HUES64 (cell line): ENCODE measurements at regions not wholly inside any gene's neighbourhood (a gene's known extent, or its start where the extent isn't known, plus 50 kb on each side); places are given as distances from the start of the nearest gene placed in this dataset.

ENCODE experiments used
- H3K27ac ChIP-seq: 2 replicates; pipeline ENCODE4 v1.7.0; 2013; ENCODE audit warnings: low read depth, low read length, inconsistent platforms
- H3K27me3 ChIP-seq: 2 replicates; pipeline ENCODE4 v1.6.1; 2013; ENCODE audit warnings: mild to moderate bottlenecking, low read length; ENCODE audit not compliant: insufficient read depth
- H3K36me3 ChIP-seq: 2 replicates; pipeline ENCODE4 v1.6.1; 2013; ENCODE audit warnings: mild to moderate bottlenecking, low read length; ENCODE audit not compliant: insufficient read depth
- H3K4me1 ChIP-seq: 2 replicates; pipeline ENCODE4 v1.6.1; 2013; ENCODE audit warnings: mild to moderate bottlenecking, low read length, moderate library complexity; ENCODE audit not compliant: insufficient read depth
- H3K4me3 ChIP-seq: 2 replicates; pipeline ENCODE4 v1.5.1; 2013; ENCODE audit warnings: mild to moderate bottlenecking, low read length, moderate library complexity
- H3K9ac ChIP-seq: 2 replicates; pipeline ENCODE4 v1.6.1; 2013; ENCODE audit warnings: mild to moderate bottlenecking, low read depth, low read length
- H3K9me3 ChIP-seq: 2 replicates; pipeline ENCODE4 v1.6.1; 2013; ENCODE audit warnings: low read depth, low read length; ENCODE audit not compliant: insufficient read depth
- WGBS: fragments of 150-250, 120-280 bp; methylation state at CpG from one replicate; pipeline ENCODE4 v1.1.7; 2013; ENCODE audit warnings: missing lambda C conversion rate; 5-methylcytosine and 5-hydroxymethylcytosine counted together

- no peaks in the 10 kb centered on the region for H3K4me1 ChIP-seq
- no peaks in the 10 kb centered on the region for H3K36me3 ChIP-seq
- no peak overlapping the region for H3K27ac ChIP-seq
- 68% methylated on average over 1 of the region's 1 CpG for WGBS
- H3K9me3 ChIP-seq, result peaks cover 9% of the 10 kb centered on the region; the same call in 1 of the 2 replicates
- H3K9ac ChIP-seq, result no peak overlapping the region
- no peak overlapping the region for H3K4me3 ChIP-seq
- peaks cover 33% of the 10 kb centered on the region for H3K27me3 ChIP-seq
Observed at GRCh38 chr12:113749433-113749815, 216.7 kb downstream of the RBM19 start.

- Histone ChIP-seq H3K9me3 (peaks cover 9% of the 10 kb centered on the region; the same call in 1 of the 2 replicates), H3K27me3 (peaks cover 33% of the 10 kb centered on the region), H3K27ac (no peak overlapping the region), H3K4me1 (no peaks in the 10 kb centered on the region), H3K4me3 (no peak overlapping the region), H3K9ac (no peak overlapping the region), H3K36me3 (no peaks in the 10 kb centered on the region)
- 86% methylated on average over 5 of the region's 6 CpGs for WGBS
Observed at GRCh38 chr12:113748707-113749432, 217.3 kb downstream of the RBM19 start.

- no peak overlapping the region for H3K4me3 ChIP-seq
- H3K36me3 ChIP-seq, result no peaks in the 10 kb centered on the region
- no peaks in the 10 kb centered on the region for H3K4me1 ChIP-seq
- peaks cover 33% of the 10 kb centered on the region for H3K27me3 ChIP-seq
- 85% methylated on average over 5 of the region's 5 CpGs for WGBS
- no peak overlapping the region for H3K9ac ChIP-seq
- peaks cover 8% of the 10 kb centered on the region; the same call in 1 of the 2 replicates for H3K9me3 ChIP-seq
- no peak overlapping the region for H3K27ac ChIP-seq
Observed at GRCh38 chr12:113747017-113747416, 219.1 kb downstream of the RBM19 start.

GRCh38 chr12:113744802-113745395 is 221.2 kb downstream of the RBM19 start:
- no peak overlapping the region for H3K9ac ChIP-seq
- no peaks in the 10 kb centered on the region for H3K36me3 ChIP-seq
- H3K4me1 ChIP-seq, result no peaks in the 10 kb centered on the region
- WGBS, result 94% methylated on average over 8 of the region's 8 CpGs
- H3K9me3 ChIP-seq, result no peaks in the 10 kb centered on the region
- H3K27me3 ChIP-seq, result peaks cover 33% of the 10 kb centered on the region
- no peak overlapping the region for H3K4me3 ChIP-seq
- H3K27ac ChIP-seq, result no peak overlapping the region

- no peaks in the 10 kb centered on the region for H3K36me3 ChIP-seq
- H3K4me3 ChIP-seq, result no peak overlapping the region
- H3K27ac ChIP-seq, result no peak overlapping the region
- H3K9ac ChIP-seq, result no peak overlapping the region
- H3K9me3 ChIP-seq, result no peaks in the 10 kb centered on the region
- peaks cover 27% of the 10 kb centered on the region for H3K27me3 ChIP-seq
- 90% methylated on average over 8 of the region's 8 CpGs for WGBS
- no peaks in the 10 kb centered on the region for H3K4me1 ChIP-seq
Observed at GRCh38 chr12:113742801-113743200, 223.3 kb downstream of the RBM19 start.

- no peaks in the 10 kb centered on the region for H3K4me1 ChIP-seq
- H3K9me3 ChIP-seq, result no peaks in the 10 kb centered on the region
- H3K36me3 ChIP-seq, result no peaks in the 10 kb centered on the region
- H3K9ac ChIP-seq, result no peak overlapping the region
- peaks cover 6% of the 10 kb centered on the region; the same call in 1 of the 2 replicates for H3K27me3 ChIP-seq
- no peak overlapping the region for H3K4me3 ChIP-seq
- no peak overlapping the region for H3K27ac ChIP-seq
- 93% methylated on average over 1 of the region's 1 CpG for WGBS
Observed at GRCh38 chr12:113740699-113741098, 225.4 kb downstream of the RBM19 start.

- Histone ChIP-seq H3K4me3 (no peak overlapping the region), H3K9ac (no peak overlapping the region), H3K9me3 (no peaks in the 10 kb centered on the region), H3K27ac (no peak overlapping the region), H3K36me3 (no peaks in the 10 kb centered on the region), H3K4me1 (0 out of 2 replicates have a peak, but pooled peaks cover 9% of the 10 kb centered on the region), H3K27me3 (no peaks in the 10 kb centered on the region)
- 32% methylated on average over 17 of the region's 17 CpGs for WGBS
Observed at GRCh38 chr12:113735131-113735530, 231.0 kb downstream of the RBM19 start.

GRCh38 chr12:113734503-113734902 is 231.6 kb downstream of the RBM19 start:
- Histone ChIP-seq H3K4me1 (0 out of 2 replicates have a peak, but pooled peaks cover 9% of the 10 kb centered on the region), H3K27ac (no peak overlapping the region), H3K9ac (no peak overlapping the region), H3K36me3 (no peaks in the 10 kb centered on the region), H3K27me3 (peaks cover under 1% of the 10 kb centered on the region; the same call in 1 of the 2 replicates), H3K4me3 (no peak overlapping the region), H3K9me3 (no peaks in the 10 kb centered on the region)
- WGBS, result 60% methylated on average over 3 of the region's 3 CpGs

GRCh38 chr12:113732916-113733315 is 233.2 kb downstream of the RBM19 start:
- no peaks in the 10 kb centered on the region for H3K36me3 ChIP-seq
- H3K9ac ChIP-seq, result no peak overlapping the region
- 0 out of 2 replicates have a peak, but pooled peaks cover 9% of the 10 kb centered on the region for H3K4me1 ChIP-seq
- H3K27ac ChIP-seq, result no peak overlapping the region
- H3K27me3 ChIP-seq, result peaks cover 3% of the 10 kb centered on the region; the same call in 1 of the 2 replicates
- H3K9me3 ChIP-seq, result no peaks in the 10 kb centered on the region
- 85% methylated on average over 3 of the region's 4 CpGs for WGBS
- H3K4me3 ChIP-seq, result no peak overlapping the region

GRCh38 chr12:113727651-113728061 is 238.5 kb downstream of the RBM19 start:
- H3K36me3 ChIP-seq, result no peaks in the 10 kb centered on the region
- H3K4me3 ChIP-seq, result no peak overlapping the region
- H3K4me1 ChIP-seq, result no peaks in the 10 kb centered on the region
- H3K27ac ChIP-seq, result no peak overlapping the region
- H3K27me3 ChIP-seq, result peaks cover 3% of the 10 kb centered on the region; the same call in 1 of the 2 replicates
- no peak overlapping the region for H3K9ac ChIP-seq
- WGBS, result 89% methylated on average over 1 of the region's 1 CpG
- H3K9me3 ChIP-seq, result no peaks in the 10 kb centered on the region; the same call in 1 of the 2 replicates

- H3K4me3 ChIP-seq, result no peak overlapping the region
- no peaks in the 10 kb centered on the region for H3K4me1 ChIP-seq
- 90% methylated on average over 6 of the region's 6 CpGs for WGBS
- no peak overlapping the region for H3K27ac ChIP-seq
- H3K36me3 ChIP-seq, result no peaks in the 10 kb centered on the region
- no peak overlapping the region for H3K9ac ChIP-seq
- no peaks in the 10 kb centered on the region; the same call in 1 of the 2 replicates for H3K9me3 ChIP-seq
- H3K27me3 ChIP-seq, result peaks cover 3% of the 10 kb centered on the region; the same call in 1 of the 2 replicates
Observed at GRCh38 chr12:113726254-113726819, 239.8 kb downstream of the RBM19 start.
